ENCODE measurements at regions not wholly inside any gene's neighbourhood (a gene's known extent, or its start where the extent isn't known, plus 50 kb on each side); places are given as distances from the start of the nearest gene placed in this dataset.

DNA sequence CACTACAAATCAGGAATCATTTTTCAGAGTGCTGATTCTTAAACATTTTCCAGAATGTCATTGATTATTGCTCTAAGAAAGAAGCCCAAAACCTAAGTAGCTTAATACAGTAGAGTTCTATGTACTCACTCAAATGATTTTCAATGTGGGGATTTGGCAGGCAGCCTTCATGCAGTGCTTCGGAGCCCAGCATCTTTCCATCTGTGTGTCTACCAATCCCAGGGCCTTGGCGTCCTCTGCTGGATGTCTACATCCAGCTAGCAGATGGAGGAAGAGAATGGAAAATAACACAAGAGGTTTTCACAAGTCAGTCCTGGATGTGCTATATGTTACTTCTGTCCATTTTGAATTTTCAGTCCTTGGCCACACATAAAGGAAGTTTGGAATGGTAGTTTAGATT, 151.8 kb downstream of the RDH14 start:
- TF ChIP-seq, protein P1, sequence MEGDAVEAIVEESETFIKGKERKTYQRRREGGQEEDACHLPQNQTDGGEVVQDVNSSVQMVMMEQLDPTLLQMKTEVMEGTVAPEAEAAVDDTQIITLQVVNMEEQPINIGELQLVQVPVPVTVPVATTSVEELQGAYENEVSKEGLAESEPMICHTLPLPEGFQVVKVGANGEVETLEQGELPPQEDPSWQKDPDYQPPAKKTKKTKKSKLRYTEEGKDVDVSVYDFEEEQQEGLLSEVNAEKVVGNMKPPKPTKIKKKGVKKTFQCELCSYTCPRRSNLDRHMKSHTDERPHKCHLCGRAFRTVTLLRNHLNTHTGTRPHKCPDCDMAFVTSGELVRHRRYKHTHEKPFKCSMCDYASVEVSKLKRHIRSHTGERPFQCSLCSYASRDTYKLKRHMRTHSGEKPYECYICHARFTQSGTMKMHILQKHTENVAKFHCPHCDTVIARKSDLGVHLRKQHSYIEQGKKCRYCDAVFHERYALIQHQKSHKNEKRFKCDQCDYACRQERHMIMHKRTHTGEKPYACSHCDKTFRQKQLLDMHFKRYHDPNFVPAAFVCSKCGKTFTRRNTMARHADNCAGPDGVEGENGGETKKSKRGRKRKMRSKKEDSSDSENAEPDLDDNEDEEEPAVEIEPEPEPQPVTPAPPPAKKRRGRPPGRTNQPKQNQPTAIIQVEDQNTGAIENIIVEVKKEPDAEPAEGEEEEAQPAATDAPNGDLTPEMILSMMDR (IDR thresholded peaks at IDR 0.05) = no peak
- no peak for TF ChIP-seq POLR2A (IDR thresholded peaks at IDR 0.05)
